GM23338 (cell line): ENCODE measurements at regions not wholly inside any gene's neighbourhood (a gene's known extent, or its start where the extent isn't known, plus 50 kb on each side); places are given as distances from the start of the nearest gene placed in this dataset.

Experiments
- ATAC-seq: fragments of 200-7000 bp; cut with Tn5 transposase; 3 replicates; pipeline ENCODE4 v1.9.1; 2020
- DNase-seq: peaks from one replicate; pipeline ENCODE4 v3.0.0-alpha.2; 2015; ENCODE audit warnings: low spot score
- H2AFZ ChIP-seq: fragments of 200-600 bp; sonication (generic); 2 replicates; pipeline ENCODE4 v1.8.0; 2016; ENCODE audit warnings: antibody characterized with exemption, mild to moderate bottlenecking, moderate library complexity
- H3F3A ChIP-seq: fragments of 200-600 bp; sonication (generic); replicated peaks from 2 replicates; pipeline ENCODE4 v1.8.0; 2017; ENCODE audit warnings: antibody characterized with exemption, mixed run types, low read depth
- H3K27ac ChIP-seq: fragments of 200-600 bp; sonication (generic); 2 replicates; pipeline ENCODE4 v1.6.1; 2016; ENCODE audit warnings: low read depth
- H3K27me3 ChIP-seq: fragments of 200-600 bp; sonication (generic); 2 replicates; pipeline ENCODE4 v1.8.0; 2016; ENCODE audit warnings: mild to moderate bottlenecking, mixed run types, moderate library complexity; ENCODE audit not compliant: insufficient read depth
- H3K36me3 ChIP-seq: fragments of 200-600 bp; sonication (generic); 2 replicates; pipeline ENCODE4 v1.8.0; 2016; ENCODE audit warnings: mild to moderate bottlenecking; ENCODE audit not compliant: insufficient read depth
- H3K4me1 ChIP-seq: fragments of 200-600 bp; sonication (generic); 2 replicates; pipeline ENCODE4 v1.8.0; 2016; ENCODE audit warnings: mild to moderate bottlenecking, moderate library complexity; ENCODE audit not compliant: insufficient read depth
- H3K4me2 ChIP-seq: fragments of 200-600 bp; sonication (generic); 2 replicates; pipeline ENCODE4 v1.7.1; 2017; ENCODE audit warnings: mixed run types
- H3K4me3 ChIP-seq: fragments of 200-600 bp; sonication (generic); 2 replicates; pipeline ENCODE4 v1.6.1; 2016; ENCODE audit warnings: mixed run types
- H3K79me2 ChIP-seq: fragments of 200-600 bp; sonication (generic); replicated peaks from 2 replicates; pipeline ENCODE4 v1.8.0; 2017; ENCODE audit warnings: mild to moderate bottlenecking; ENCODE audit not compliant: insufficient read depth
- H3K9me2 ChIP-seq: fragments of 200-600 bp; sonication (generic); 2 replicates; pipeline ENCODE4 v1.8.0; 2017; ENCODE audit not compliant: insufficient read depth
- H4K20me1 ChIP-seq: fragments of 200-600 bp; sonication (generic); replicated peaks from 2 replicates; pipeline ENCODE4 v1.8.0; 2017; ENCODE audit warnings: mild to moderate bottlenecking; ENCODE audit not compliant: insufficient read depth
- H3K27ac Mint-ChIP-seq: 2 replicates; pipeline ENCODE4 v1.8.0; 2020; ENCODE audit warnings: inconsistent platforms, mild to moderate bottlenecking, moderate library complexity, mixed read lengths
- H3K27me3 Mint-ChIP-seq: 3 replicates; pipeline ENCODE4 v1.8.0; 2022; ENCODE audit warnings: low read depth, mild to moderate bottlenecking, moderate library complexity, mixed read lengths, inconsistent platforms; ENCODE audit not compliant: insufficient read depth, poor library complexity
- H3K36me3 Mint-ChIP-seq: 3 replicates; pipeline ENCODE4 v1.8.0; 2021; ENCODE audit warnings: low read depth, mild to moderate bottlenecking, inconsistent platforms, moderate library complexity, mixed read lengths
- H3K4me1 Mint-ChIP-seq: 3 replicates; pipeline ENCODE4 v1.8.0; 2020; ENCODE audit warnings: mild to moderate bottlenecking, inconsistent platforms, mixed read lengths
- H3K4me3 Mint-ChIP-seq: 3 replicates; pipeline ENCODE4 v1.8.0; 2021; ENCODE audit warnings: moderate library complexity, mild to moderate bottlenecking, inconsistent platforms, mixed read lengths
- H3K9me3 Mint-ChIP-seq: 3 replicates; pipeline ENCODE4 v1.8.0; 2020; ENCODE audit warnings: moderate library complexity, mild to moderate bottlenecking, inconsistent platforms, mixed read lengths
- CREB1 ChIP-seq: fragments of 250-450 bp; sonication (Bioruptor Pico); IDR thresholded peaks from 2 replicates; pipeline ENCODE4 v1.5.0; 2020; ENCODE audit warnings: low read depth, mild to moderate bottlenecking, moderate library complexity
- ETS1 ChIP-seq: IDR thresholded peaks from 2 replicates; pipeline ENCODE4 v1.6.1; 2016; ENCODE audit warnings: antibody characterized with exemption
- EZH2 ChIP-seq: fragments of 200-600 bp; sonication (generic); IDR thresholded peaks from one replicate; pipeline ENCODE4 v1.8.0; 2017; ENCODE audit warnings: antibody characterized with exemption, mild to moderate bottlenecking, low read depth; ENCODE audit not compliant: unreplicated experiment
- EZH2phosphoT487 ChIP-seq: fragments of 200-600 bp; sonication (generic); IDR thresholded peaks from one replicate; pipeline ENCODE4 v1.8.1; 2018; ENCODE audit warnings: antibody characterized with exemption; ENCODE audit not compliant: unreplicated experiment
- JUNB ChIP-seq: IDR thresholded peaks from one replicate; pipeline ENCODE4 v1.6.1; 2016; ENCODE audit warnings: antibody characterized with exemption; ENCODE audit not compliant: unreplicated experiment
- POLR2AphosphoS5 ChIP-seq: IDR thresholded peaks from 2 replicates; pipeline ENCODE4 v1.6.1; 2016; ENCODE audit warnings: antibody characterized with exemption, low read depth
- TF ChIP-seq, protein P1 (sequence below), 2 experiments: fragments of 200-600 bp in 1 of 2; sonication (generic) in 1 of 2; conservative IDR thresholded peaks; 2 replicates each; pipeline versions ENCODE4 v1.5.1 to v1.6.1; 2016 to 2017; ENCODE audit warnings: antibody characterized with exemption in 2 of 2, low read depth in 2 of 2, mild to moderate bottlenecking in 2 of 2, moderate library complexity in 1 of 2
- TF ChIP-seq, protein P2 (sequence below): IDR thresholded peaks from one replicate; pipeline ENCODE4 v1.6.1; 2018; ENCODE audit warnings: antibody characterized with exemption; ENCODE audit not compliant: unreplicated experiment

DNA sequence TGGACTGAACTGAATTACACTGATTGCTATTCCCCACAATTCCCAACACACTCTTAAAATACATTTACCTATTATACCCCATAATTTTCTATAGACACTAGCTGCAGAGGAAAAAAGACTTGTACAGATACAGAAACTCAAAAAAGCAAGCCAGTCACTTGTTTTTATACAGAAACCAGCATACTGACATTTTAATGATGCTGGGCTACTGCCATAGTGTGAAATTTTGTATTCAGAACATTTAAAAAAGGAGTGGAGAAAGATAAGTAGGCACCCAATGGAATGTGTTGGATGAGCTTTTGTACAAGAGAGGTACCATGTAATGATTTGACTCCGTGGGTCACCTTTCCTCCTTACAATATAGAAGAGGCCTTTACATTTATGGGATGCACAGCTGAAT, 740.1 kb downstream of the PLCL1 start (continued):
- no peak for TF ChIP-seq ETS1
- TF ChIP-seq, protein P1, sequence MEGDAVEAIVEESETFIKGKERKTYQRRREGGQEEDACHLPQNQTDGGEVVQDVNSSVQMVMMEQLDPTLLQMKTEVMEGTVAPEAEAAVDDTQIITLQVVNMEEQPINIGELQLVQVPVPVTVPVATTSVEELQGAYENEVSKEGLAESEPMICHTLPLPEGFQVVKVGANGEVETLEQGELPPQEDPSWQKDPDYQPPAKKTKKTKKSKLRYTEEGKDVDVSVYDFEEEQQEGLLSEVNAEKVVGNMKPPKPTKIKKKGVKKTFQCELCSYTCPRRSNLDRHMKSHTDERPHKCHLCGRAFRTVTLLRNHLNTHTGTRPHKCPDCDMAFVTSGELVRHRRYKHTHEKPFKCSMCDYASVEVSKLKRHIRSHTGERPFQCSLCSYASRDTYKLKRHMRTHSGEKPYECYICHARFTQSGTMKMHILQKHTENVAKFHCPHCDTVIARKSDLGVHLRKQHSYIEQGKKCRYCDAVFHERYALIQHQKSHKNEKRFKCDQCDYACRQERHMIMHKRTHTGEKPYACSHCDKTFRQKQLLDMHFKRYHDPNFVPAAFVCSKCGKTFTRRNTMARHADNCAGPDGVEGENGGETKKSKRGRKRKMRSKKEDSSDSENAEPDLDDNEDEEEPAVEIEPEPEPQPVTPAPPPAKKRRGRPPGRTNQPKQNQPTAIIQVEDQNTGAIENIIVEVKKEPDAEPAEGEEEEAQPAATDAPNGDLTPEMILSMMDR (conservative IDR thresholded peaks at IDR 0.05; ENCODE audit: low read depth in 2 of 2), result no peak

GRCh38 chr2:198534756-198535155, 730.4 kb downstream of the PLCL1 start:
- Histone ChIP-seq H3K4me3 (no peak overlapping the region), H4K20me1 (no peaks in the 10 kb centered on the region), H3K4me1 (no peaks in the 10 kb centered on the region), H3K79me2 (no peaks in the 10 kb centered on the region), H3K27me3 (no peaks in the 10 kb centered on the region), H3K9me2 (no peaks in the 10 kb centered on the region), H3F3A (no peaks in the 10 kb centered on the region), H3K4me2 (no peak overlapping the region), H2AFZ (no peak overlapping the region), H3K27ac (no peak overlapping the region), H3K36me3 (no peaks in the 10 kb centered on the region)
- Mint-ChIP-seq H3K4me1 (no peaks in the 10 kb centered on the region), H3K4me3 (no peak overlapping the region), H3K27me3 (no peaks in the 10 kb centered on the region), H3K27ac (no peak overlapping the region), H3K9me3 (peaks cover 3% of the 10 kb centered on the region; the same call in 1 of the 3 replicates), H3K36me3 (no peaks in the 10 kb centered on the region)
- no peak for ATAC-seq
- DNase-seq, result no peak
- TF ChIP-seq EZH2 (no peak), CREB1 (CRISPR knock-in tag) (no peak), JUNB (no peak), EZH2phosphoT487 (no peak), POLR2AphosphoS5 (no peak)
- TF ChIP-seq, protein P2, sequence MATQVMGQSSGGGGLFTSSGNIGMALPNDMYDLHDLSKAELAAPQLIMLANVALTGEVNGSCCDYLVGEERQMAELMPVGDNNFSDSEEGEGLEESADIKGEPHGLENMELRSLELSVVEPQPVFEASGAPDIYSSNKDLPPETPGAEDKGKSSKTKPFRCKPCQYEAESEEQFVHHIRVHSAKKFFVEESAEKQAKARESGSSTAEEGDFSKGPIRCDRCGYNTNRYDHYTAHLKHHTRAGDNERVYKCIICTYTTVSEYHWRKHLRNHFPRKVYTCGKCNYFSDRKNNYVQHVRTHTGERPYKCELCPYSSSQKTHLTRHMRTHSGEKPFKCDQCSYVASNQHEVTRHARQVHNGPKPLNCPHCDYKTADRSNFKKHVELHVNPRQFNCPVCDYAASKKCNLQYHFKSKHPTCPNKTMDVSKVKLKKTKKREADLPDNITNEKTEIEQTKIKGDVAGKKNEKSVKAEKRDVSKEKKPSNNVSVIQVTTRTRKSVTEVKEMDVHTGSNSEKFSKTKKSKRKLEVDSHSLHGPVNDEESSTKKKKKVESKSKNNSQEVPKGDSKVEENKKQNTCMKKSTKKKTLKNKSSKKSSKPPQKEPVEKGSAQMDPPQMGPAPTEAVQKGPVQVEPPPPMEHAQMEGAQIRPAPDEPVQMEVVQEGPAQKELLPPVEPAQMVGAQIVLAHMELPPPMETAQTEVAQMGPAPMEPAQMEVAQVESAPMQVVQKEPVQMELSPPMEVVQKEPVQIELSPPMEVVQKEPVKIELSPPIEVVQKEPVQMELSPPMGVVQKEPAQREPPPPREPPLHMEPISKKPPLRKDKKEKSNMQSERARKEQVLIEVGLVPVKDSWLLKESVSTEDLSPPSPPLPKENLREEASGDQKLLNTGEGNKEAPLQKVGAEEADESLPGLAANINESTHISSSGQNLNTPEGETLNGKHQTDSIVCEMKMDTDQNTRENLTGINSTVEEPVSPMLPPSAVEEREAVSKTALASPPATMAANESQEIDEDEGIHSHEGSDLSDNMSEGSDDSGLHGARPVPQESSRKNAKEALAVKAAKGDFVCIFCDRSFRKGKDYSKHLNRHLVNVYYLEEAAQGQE, result no peak
